ENCODE measurements at regions not wholly inside any gene's neighbourhood (a gene's known extent, or its start where the extent isn't known, plus 50 kb on each side); places are given as distances from the start of the nearest gene placed in this dataset.

GRCh38 chr9:135340726-135341475 lies 138.7 kb upstream of the PPP1R26 start:
- no peak for DNase-seq (ENCODE audit: low spot score)

- DNase-seq (ENCODE audit: low spot score), result no peak
Measured at GRCh38 chr9:135341612-135342169, 137.9 kb upstream of the PPP1R26 start.

- no peak for DNase-seq (ENCODE audit: low spot score)
Measured at GRCh38 chr9:135342206-135343130, 137.1 kb upstream of the PPP1R26 start.

- no peak for DNase-seq (ENCODE audit: low spot score)
Measured at GRCh38 chr9:135343136-135343535, 136.4 kb upstream of the PPP1R26 start.

GRCh38 chr9:135343837-135344522 lies 135.6 kb upstream of the PPP1R26 start:
- DNase-seq (ENCODE audit: low spot score), result peak; percentile 26

GRCh38 chr9:135344523-135344901 lies 135.1 kb upstream of the PPP1R26 start:
- DNase-seq (ENCODE audit: low spot score), result no peak

DNA sequence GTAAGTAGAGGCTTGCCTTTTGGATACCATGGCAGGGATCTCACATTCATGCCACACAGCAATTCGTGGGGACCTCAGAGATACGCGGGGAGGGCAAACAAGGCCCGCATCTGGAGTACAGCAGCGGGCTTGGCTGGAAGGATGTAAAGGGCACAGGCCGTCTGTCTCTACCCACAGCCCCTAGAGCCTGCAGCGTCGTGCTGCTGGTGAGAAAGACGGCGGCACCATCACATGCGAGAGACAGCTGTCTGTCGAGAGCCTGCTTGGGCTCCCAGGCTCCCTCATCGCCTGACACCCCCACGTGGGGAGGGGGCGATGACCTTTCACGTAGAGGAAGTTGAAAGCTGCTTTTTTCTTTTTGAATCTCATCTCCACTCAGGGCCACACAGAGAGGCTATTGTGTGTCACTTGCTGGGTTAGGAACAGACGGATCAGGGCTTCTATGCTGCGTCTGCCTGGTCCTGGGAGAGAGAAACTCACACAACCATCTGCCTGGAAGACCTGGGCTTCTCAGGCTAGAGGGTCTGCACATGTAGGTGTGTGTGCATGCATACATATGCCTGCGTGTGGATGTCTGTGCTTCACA lies 134.6 kb upstream of the PPP1R26 start:
- DNase-seq (ENCODE audit: low spot score), result no peak

GRCh38 chr9:135345775-135346433 lies 133.7 kb upstream of the PPP1R26 start:
- DNase-seq (ENCODE audit: low spot score), result no peak

DNA sequence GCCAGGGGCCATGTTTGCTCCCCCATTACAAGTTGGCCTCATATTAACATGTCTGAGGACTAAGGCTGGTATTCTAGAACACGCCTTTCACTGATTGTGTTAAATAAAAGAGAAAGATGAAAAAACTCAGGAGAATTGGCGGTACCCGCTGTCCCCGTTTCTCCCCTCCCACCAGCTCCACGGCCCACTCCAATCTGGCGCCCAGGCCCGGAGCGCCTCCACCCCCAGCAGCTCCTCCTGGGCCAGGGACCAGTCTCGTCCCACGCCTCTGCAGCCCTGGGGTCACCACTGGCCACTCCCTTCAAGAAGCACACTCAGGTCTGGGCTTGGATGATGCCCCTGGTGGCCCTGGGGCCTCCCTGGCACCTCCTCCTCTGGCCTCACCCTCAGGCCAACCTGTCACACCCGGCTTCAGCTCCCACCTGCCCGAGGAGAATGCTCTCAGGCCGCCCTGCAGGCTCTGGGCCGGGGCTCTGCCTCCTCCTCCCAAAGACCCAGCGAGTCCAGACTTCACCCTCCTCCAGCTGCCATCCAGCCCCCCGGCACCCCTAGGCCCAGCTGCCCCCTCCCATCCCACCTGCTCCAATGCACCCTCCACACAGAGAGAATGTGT lies 133.0 kb upstream of the PPP1R26 start:
- DNase-seq (ENCODE audit: low spot score), result no peak

DNA sequence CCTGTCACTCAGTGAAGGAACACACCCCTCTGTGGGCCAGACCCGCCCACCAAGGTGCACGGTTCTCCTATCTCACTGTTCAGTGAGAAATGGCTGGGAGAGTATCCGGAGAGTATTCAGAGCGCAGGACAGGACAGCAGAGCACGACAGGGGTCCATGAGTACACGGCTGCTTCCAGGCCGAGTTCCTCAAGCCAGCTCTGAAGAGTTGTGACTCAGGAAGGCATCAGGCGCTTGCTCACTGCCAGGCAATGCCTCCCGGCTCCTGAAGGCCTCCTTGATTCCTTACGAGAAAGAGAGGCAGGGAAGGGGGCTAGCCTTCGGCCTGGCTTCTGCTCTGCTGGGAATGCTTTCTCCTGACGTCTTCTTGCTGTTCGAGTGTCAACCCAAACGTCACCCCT lies 132.1 kb upstream of the PPP1R26 start:
- DNase-seq (ENCODE audit: low spot score), result no peak

GRCh38 chr9:135348076-135348787 lies 131.3 kb upstream of the PPP1R26 start:
- no peak for DNase-seq (ENCODE audit: low spot score)

DNA sequence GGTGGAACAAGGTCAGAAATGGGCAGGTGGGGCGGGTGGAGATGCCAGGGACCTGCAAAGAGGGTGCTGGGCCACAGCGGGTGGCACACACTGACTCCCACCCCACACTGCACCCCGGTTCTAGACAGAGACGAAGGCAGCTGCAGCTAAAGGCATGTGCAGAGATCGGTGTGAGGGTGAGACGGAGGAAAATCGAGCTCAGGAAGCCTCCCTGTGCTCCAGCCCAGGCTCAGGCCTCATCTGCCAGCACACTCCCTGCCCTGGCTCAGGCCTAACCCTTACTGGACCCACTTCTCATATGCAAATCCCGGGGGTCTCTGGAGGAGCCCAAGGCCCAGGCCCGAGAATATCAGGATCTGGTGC lies 130.8 kb upstream of the PPP1R26 start:
- DNase-seq (ENCODE audit: low spot score), result no peak

GRCh38 chr9:135349212-135350002 lies 130.2 kb upstream of the PPP1R26 start:
- no peak for DNase-seq (ENCODE audit: low spot score)

GRCh38 chr9:135350003-135350315 lies 129.6 kb upstream of the PPP1R26 start:
- DNase-seq (ENCODE audit: low spot score), result no peak

DNA sequence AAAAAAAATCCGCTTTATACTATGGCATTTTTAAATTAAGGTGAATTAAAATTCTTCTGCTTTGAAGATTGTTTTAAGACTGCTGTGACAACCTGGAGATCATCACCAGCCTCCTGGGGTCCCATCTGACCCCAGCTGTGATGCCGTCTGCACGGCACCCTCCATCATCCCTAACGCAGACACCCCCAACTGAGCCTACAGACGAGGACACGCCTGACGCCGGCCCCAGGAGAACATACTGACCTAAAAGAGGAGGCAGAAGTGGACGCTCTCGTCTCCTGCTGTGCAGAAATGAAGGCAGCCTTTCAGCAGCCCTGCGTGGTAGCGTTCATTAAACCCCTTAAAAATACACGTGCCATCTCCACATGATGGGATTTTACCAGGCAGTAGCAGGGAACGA lies 125.6 kb upstream of the PPP1R26 start:
- DNase-seq (ENCODE audit: low spot score), result no peak

GRCh38 chr9:135355521-135356011 lies 124.0 kb upstream of the PPP1R26 start:
- DNase-seq (ENCODE audit: low spot score), result no peak

DNA sequence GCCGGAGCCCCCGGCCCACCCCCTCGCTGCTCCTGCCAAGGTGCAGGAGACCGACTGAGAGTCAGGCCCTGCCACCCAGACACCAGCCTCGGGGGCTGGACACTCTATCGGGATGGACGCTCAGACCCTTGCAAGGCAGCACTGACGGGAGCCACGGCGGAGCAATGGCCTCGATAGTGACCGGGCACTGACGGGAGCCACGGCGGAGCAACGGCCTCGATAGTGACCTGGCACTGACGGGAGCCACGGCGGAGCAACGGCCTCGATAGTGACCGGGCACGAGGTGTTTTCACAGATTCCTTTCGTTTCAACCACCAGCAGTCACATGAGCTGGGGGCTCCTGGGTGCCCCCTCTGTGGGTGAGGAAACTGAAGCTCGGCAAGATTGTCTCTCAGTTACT lies 123.6 kb upstream of the PPP1R26 start:
- DNase-seq (ENCODE audit: low spot score), result no peak

DNA sequence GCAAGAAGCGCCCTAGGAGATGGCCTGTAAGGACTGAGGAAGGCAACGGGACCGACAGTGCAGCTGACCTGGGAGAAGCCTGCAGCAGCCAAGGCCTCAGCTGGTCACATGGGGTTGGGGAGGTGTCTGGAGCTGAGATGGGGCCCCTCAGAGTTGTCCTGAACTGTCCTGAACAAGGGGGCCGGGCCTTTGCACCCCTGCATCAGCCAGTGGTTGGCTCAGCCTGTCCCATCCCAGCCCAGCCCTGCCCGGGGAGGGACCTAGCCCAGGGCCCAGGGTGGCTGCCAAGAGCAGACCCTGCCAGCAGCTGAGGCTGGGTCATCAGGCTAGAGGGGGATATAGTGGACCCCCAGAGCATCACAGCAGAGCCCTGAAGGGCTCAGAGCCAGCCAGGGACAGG lies 122.8 kb upstream of the PPP1R26 start:
- DNase-seq (ENCODE audit: low spot score), result no peak

DNA sequence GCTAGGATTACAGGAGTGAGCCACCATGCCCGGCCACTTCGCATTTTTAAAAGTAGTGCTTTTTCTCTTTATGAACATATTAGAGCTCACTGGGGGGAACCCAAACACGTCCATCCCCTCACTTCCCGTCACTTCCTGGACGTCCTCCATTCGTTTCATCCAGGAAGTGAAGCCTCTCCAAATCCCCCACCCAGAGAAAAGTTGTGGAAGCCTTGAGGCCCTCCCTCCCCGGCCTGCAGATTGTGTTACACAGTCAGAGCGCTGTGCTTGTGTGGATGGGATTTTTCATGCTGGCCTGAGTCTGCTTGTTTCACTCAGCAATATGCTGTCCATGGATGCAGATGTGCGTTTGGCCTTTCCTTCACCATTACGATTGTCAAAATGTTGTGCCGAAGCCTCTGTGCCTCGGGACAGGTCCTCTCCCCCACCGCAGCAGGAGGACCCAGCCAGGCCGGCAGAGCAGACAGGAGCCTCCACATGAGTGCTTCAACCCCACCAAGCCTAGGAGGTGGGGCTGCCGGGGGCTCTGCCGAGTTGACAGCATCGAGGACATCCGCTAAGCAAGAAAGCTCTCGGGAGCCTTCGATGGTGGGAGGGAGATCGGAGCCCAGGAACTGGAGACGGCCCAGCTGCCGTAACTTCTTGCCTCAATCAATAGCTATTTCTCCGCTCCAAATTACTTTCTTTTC lies 121.6 kb upstream of the PPP1R26 start:
- no peak for DNase-seq (ENCODE audit: low spot score)

Measured in CD4-positive, alpha-beta T cell treated with Interleukin-6 at 100 ng/mL for 8 hours (primary cell).